Right lobe of liver (tissue), 4 donors: ENCODE measurements at regions not wholly inside any gene's neighbourhood (a gene's known extent, or its start where the extent isn't known, plus 50 kb on each side); places are given as distances from the start of the nearest gene placed in this dataset.

ENCODE experiments used
- CTCF ChIP-seq, 4 donors: fragments of 200-600 bp in 3 of 4; fragments of 450-650 bp in 1 of 4; IDR thresholded peaks; one replicate each; pipeline versions ENCODE4 v1.5.1 to v1.8.0; 2016 to 2022; ENCODE audit warnings: antibody characterized with exemption in 4 of 4, mild to moderate bottlenecking in 2 of 4
- POLR2A ChIP-seq: fragments of 450-650 bp; IDR thresholded peaks from one replicate; pipeline ENCODE4 v1.6.1; 2017; ENCODE audit warnings: antibody characterized with exemption, mild to moderate bottlenecking
- donor health status: DM: no; HTN: no; CAD: no.
- donor health status: DM: no; HTN: no; CAD: no.
- donor health status: DM: no; HTN: yes; CAD: no.

DNA sequence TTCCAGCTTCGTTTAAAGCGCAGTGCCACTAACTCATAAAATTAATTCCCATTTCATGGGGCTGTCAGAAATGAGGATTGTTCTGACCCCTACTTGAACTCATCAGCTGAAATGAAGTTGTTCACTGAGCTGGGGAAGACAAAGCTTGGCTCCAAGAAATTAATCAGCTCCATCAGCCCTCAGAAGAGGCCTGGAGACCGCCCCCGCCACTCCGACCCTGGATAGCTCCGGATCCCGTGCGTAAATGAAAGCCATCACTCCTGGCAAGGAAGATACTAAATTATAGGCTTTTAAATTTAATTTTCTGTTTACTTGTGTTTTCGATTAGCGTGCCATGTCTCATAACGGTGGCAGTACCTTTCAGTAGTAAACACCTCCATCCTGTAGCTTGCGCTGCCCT, 142.8 kb upstream of the IRX2 start:
- TF ChIP-seq CTCF (IDR thresholded peaks at IDR 0.05) = no peak
- TF ChIP-seq POLR2A = no peak
